ENCODE measurements at regions not wholly inside any gene's neighbourhood (a gene's known extent, or its start where the extent isn't known, plus 50 kb on each side); places are given as distances from the start of the nearest gene placed in this dataset.

- TF ChIP-seq CTCF (IDR thresholded peaks at IDR 0.05), result no peak
- no peak for TF ChIP-seq POLR2A (IDR thresholded peaks at IDR 0.05)
Observed at GRCh38 chr16:5207001-5207523, 109.5 kb upstream of the EEF2KMT start.
